Kidney (tissue), 10 donors: ENCODE measurements at regions not wholly inside any gene's neighbourhood (a gene's known extent, or its start where the extent isn't known, plus 50 kb on each side); places are given as distances from the start of the nearest gene placed in this dataset.
"Not testable (repeated sequence)": the region's sequence is repeated elsewhere in the genome, so short reads cannot be mapped to it uniquely, and the experiment has no call there.

Source experiments
- DNase-seq, 5 donors: peaks; one replicate each; pipeline ENCODE4 v3.0.0-alpha.2; 2013 to 2020
- FAIRE-seq: peaks from 2 replicates; lab custom pipeline; 2012; peaks lifted over from hg19 to GRCh38; lab: Jason Lieb, UNC
- H3K27ac ChIP-seq, 2 donors: one replicate each; pipeline ENCODE4 v1.7.0; 2013; ENCODE audit warnings: low read depth in 2 of 2, low read length in 2 of 2, inconsistent platforms in 1 of 2
- H3K27me3 ChIP-seq: one replicate; pipeline ENCODE4 v1.7.1; 2013; ENCODE audit warnings: low read length, inconsistent platforms; ENCODE audit not compliant: control insufficient read depth, insufficient read depth
- H3K36me3 ChIP-seq, 3 donors: one replicate each; pipeline versions ENCODE4 v1.7.0 to v1.7.1; 2013; ENCODE audit warnings: low read length in 3 of 3, control low read depth in 1 of 3, inconsistent platforms in 1 of 3; ENCODE audit not compliant: insufficient read depth in 3 of 3, control insufficient read depth in 2 of 3
- H3K4me1 ChIP-seq, 3 donors: one replicate each; pipeline versions ENCODE4 v1.7.0 to v1.7.1; 2013; ENCODE audit warnings: low read length in 3 of 3, inconsistent platforms in 1 of 3, low read depth in 1 of 3; ENCODE audit not compliant: control insufficient read depth in 2 of 3, insufficient read depth in 2 of 3
- H3K4me3 ChIP-seq, 3 donors: one replicate each; pipeline versions ENCODE4 v1.7.0 to v1.8.1; 2013; ENCODE audit warnings: low read length in 3 of 3, control low read depth in 1 of 3, inconsistent platforms in 1 of 3
- H3K9ac ChIP-seq, 3 donors: one replicate each; pipeline versions ENCODE4 v1.7.0 to v1.7.1; 2013; ENCODE audit warnings: low read length in 3 of 3, control low read depth in 1 of 3, inconsistent platforms in 1 of 3
- H3K9me3 ChIP-seq, 3 donors: one replicate each; pipeline versions ENCODE4 v1.7.0 to v1.7.1; 2013; ENCODE audit warnings: low read length in 3 of 3, control low read depth in 1 of 3, inconsistent platforms in 1 of 3; ENCODE audit not compliant: control insufficient read depth in 2 of 3, insufficient read depth in 1 of 3
- intact Hi-C: fragments of 100-400 bp; cut with DNase I; formaldehyde crosslinking; loops from one replicate; pipeline ENCODE4 v1.11.1; 2022
- donor health status: control.
- donor health status: control.
- donor health status: DM: yes; HTN: yes; CAD: no.
- donor health status: Normal renal cell carcinoma (clear cell type).

- H3K27me3 ChIP-seq, H3K9me3 ChIP-seq, intact Hi-C loops, H3K4me1 ChIP-seq, H3K9ac ChIP-seq, H3K4me3 ChIP-seq, DNase-seq, H3K36me3 ChIP-seq, FAIRE-seq, H3K27ac ChIP-seq: not testable (repeated sequence)
Measured at GRCh38 chr2:87559001-87559400, 188.9 kb upstream of the PLGLB2 start.

GRCh38 chr2:87559735-87560134, 188.2 kb upstream of the PLGLB2 start:
- H3K9me3 ChIP-seq, intact Hi-C loops, H3K27ac ChIP-seq, H3K9ac ChIP-seq, H3K4me1 ChIP-seq, H3K27me3 ChIP-seq, DNase-seq, FAIRE-seq, H3K36me3 ChIP-seq, H3K4me3 ChIP-seq: not testable (repeated sequence)

GRCh38 chr2:87565116-87565515, 182.8 kb upstream of the PLGLB2 start:
- DNase-seq, H3K4me3 ChIP-seq, H3K9me3 ChIP-seq, H3K9ac ChIP-seq, intact Hi-C loops, H3K4me1 ChIP-seq, H3K27me3 ChIP-seq, H3K27ac ChIP-seq, FAIRE-seq, H3K36me3 ChIP-seq: not testable (repeated sequence)

- DNase-seq, intact Hi-C loops, H3K4me1 ChIP-seq, FAIRE-seq, H3K4me3 ChIP-seq, H3K9me3 ChIP-seq, H3K27ac ChIP-seq, H3K36me3 ChIP-seq, H3K27me3 ChIP-seq, H3K9ac ChIP-seq: not testable (repeated sequence)
Measured at GRCh38 chr2:87566531-87566930, 181.4 kb upstream of the PLGLB2 start.

- DNase-seq, H3K4me3 ChIP-seq, FAIRE-seq, H3K4me1 ChIP-seq, intact Hi-C loops, H3K36me3 ChIP-seq, H3K9ac ChIP-seq, H3K27ac ChIP-seq, H3K27me3 ChIP-seq, H3K9me3 ChIP-seq: not testable (repeated sequence)
Measured at GRCh38 chr2:87567093-87567492, 180.8 kb upstream of the PLGLB2 start.

- intact Hi-C loops, H3K27ac ChIP-seq, H3K27me3 ChIP-seq, H3K36me3 ChIP-seq, DNase-seq, H3K4me1 ChIP-seq, H3K4me3 ChIP-seq, H3K9me3 ChIP-seq, H3K9ac ChIP-seq, FAIRE-seq: not testable (repeated sequence)
Measured at GRCh38 chr2:87567912-87568311, 180.0 kb upstream of the PLGLB2 start.

GRCh38 chr2:87568554-87569278, 179.2 kb upstream of the PLGLB2 start:
- H3K9me3 ChIP-seq, H3K9ac ChIP-seq, H3K27ac ChIP-seq, FAIRE-seq, H3K4me3 ChIP-seq, H3K27me3 ChIP-seq, H3K4me1 ChIP-seq, DNase-seq, H3K36me3 ChIP-seq, intact Hi-C loops: not testable (repeated sequence)

- H3K36me3 ChIP-seq, H3K27ac ChIP-seq, H3K4me3 ChIP-seq, DNase-seq, H3K9ac ChIP-seq, H3K9me3 ChIP-seq, FAIRE-seq, intact Hi-C loops, H3K4me1 ChIP-seq, H3K27me3 ChIP-seq: not testable (repeated sequence)
Measured at GRCh38 chr2:87569689-87570397, 178.0 kb upstream of the PLGLB2 start.
